Astrocyte (in vitro differentiated cells and primary cell): ENCODE measurements at regions not wholly inside any gene's neighbourhood (a gene's known extent, or its start where the extent isn't known, plus 50 kb on each side); places are given as distances from the start of the nearest gene placed in this dataset.

ENCODE experiments used
- DNase-seq: peaks from one replicate; pipeline ENCODE4 v3.0.0-alpha.2; 2010; ENCODE audit warnings: low read depth
- FAIRE-seq: peaks from 2 replicates; lab custom pipeline; 2011; peaks lifted over from hg19 to GRCh38; lab: Jason Lieb, UNC
- H2AFZ ChIP-seq: 2 replicates; pipeline ENCODE4 v1.6.0; 2012; ENCODE audit warnings: low read depth, low read length, inconsistent platforms
- H3K27ac ChIP-seq: 2 replicates; pipeline ENCODE4 v1.5.1; 2011; ENCODE audit warnings: low read depth, low read length, inconsistent platforms
- H3K27me3 ChIP-seq: 2 replicates; pipeline ENCODE4 v1.6.0; 2011; ENCODE audit warnings: low read length, inconsistent platforms; ENCODE audit not compliant: insufficient read depth
- H3K36me3 ChIP-seq: 2 replicates; pipeline ENCODE4 v1.5.1; 2011; ENCODE audit warnings: low read length, inconsistent platforms; ENCODE audit not compliant: insufficient read depth
- H3K4me1 ChIP-seq: 2 replicates; pipeline ENCODE4 v1.5.1; 2011; ENCODE audit warnings: low read length, inconsistent platforms; ENCODE audit not compliant: insufficient read depth
- H3K4me2 ChIP-seq: 2 replicates; pipeline ENCODE4 v1.6.0; 2012; ENCODE audit warnings: low read length, inconsistent platforms
- H3K4me3 ChIP-seq: 2 replicates; pipeline ENCODE4 v1.5.1; 2011; ENCODE audit warnings: low read depth, mild to moderate bottlenecking, low read length, inconsistent platforms; ENCODE audit not compliant: insufficient read depth
- H3K79me2 ChIP-seq: 2 replicates; pipeline ENCODE4 v1.6.0; 2012; ENCODE audit warnings: mild to moderate bottlenecking, low read length, inconsistent platforms; ENCODE audit not compliant: insufficient read depth
- H3K9ac ChIP-seq: 2 replicates; pipeline ENCODE4 v1.6.0; 2012; ENCODE audit warnings: mild to moderate bottlenecking, low read length, inconsistent platforms
- H3K9me3 ChIP-seq: 2 replicates; pipeline ENCODE4 v1.5.1; 2012; ENCODE audit warnings: low read depth, mild to moderate bottlenecking, low read length, inconsistent platforms; ENCODE audit not compliant: insufficient read depth
- H4K20me1 ChIP-seq: 2 replicates; pipeline ENCODE4 v1.6.0; 2012; ENCODE audit warnings: low read length, inconsistent platforms; ENCODE audit not compliant: insufficient read depth
- H3K27ac Mint-ChIP-seq: one replicate; pipeline ENCODE4 v1.8.0; 2021; ENCODE audit warnings: mild to moderate bottlenecking, mixed read lengths; ENCODE audit not compliant: unreplicated experiment
- H3K27me3 Mint-ChIP-seq: one replicate; pipeline ENCODE4 v1.8.0; 2021; ENCODE audit warnings: low read depth, mixed read lengths; ENCODE audit not compliant: unreplicated experiment
- H3K36me3 Mint-ChIP-seq: one replicate; pipeline ENCODE4 v1.8.0; 2021; ENCODE audit warnings: low read depth, mixed read lengths; ENCODE audit not compliant: unreplicated experiment
- H3K4me1 Mint-ChIP-seq: one replicate; pipeline ENCODE4 v1.8.0; 2021; ENCODE audit warnings: low read depth, mixed read lengths; ENCODE audit not compliant: unreplicated experiment
- H3K4me3 Mint-ChIP-seq: one replicate; pipeline ENCODE4 v1.8.0; 2021; ENCODE audit warnings: mild to moderate bottlenecking, moderate library complexity, mixed read lengths; ENCODE audit not compliant: unreplicated experiment
- H3K9me3 Mint-ChIP-seq: one replicate; pipeline ENCODE4 v1.8.0; 2021; ENCODE audit warnings: mild to moderate bottlenecking, mixed read lengths; ENCODE audit not compliant: unreplicated experiment
- CTCF ChIP-seq: IDR thresholded peaks from 2 replicates; pipeline ENCODE4 v1.5.1; 2011; ENCODE audit warnings: low read depth, mild to moderate bottlenecking, inconsistent platforms, low read length, moderate library complexity; ENCODE audit not compliant: insufficient read depth
- EZH2 ChIP-seq: IDR thresholded peaks from 2 replicates; pipeline ENCODE4 v1.6.1; 2012; ENCODE audit warnings: mild to moderate bottlenecking, low read length, inconsistent platforms; ENCODE audit not compliant: insufficient read depth

GRCh38 chr20:39103732-39104131 is 141.6 kb downstream of the DHX35 start:
- Histone ChIP-seq H3K27me3 (peaks cover 3% of the 10 kb centered on the region), H3K79me2 (no peaks in the 10 kb centered on the region), H3K4me2 (no peak overlapping the region), H3K4me1 (peaks cover 5% of the 10 kb centered on the region), H3K27ac (no peak overlapping the region), H2AFZ (no peak overlapping the region), H3K4me3 (no peak overlapping the region), H3K9ac (no peak overlapping the region), H3K36me3 (no peaks in the 10 kb centered on the region), H3K9me3 (no peaks in the 10 kb centered on the region), H4K20me1 (no peaks in the 10 kb centered on the region)
- TF ChIP-seq EZH2 (no peak), CTCF (no peak)
- Mint-ChIP-seq H3K9me3 (peaks cover 15% of the 10 kb centered on the region), H3K4me1 (no peaks in the 10 kb centered on the region), H3K27me3 (peaks cover 19% of the 10 kb centered on the region), H3K36me3 (no peaks in the 10 kb centered on the region), H3K27ac (no peak overlapping the region), H3K4me3 (no peak overlapping the region)
- FAIRE-seq (no peak), DNase-seq (peak; percentile 3)

DNA sequence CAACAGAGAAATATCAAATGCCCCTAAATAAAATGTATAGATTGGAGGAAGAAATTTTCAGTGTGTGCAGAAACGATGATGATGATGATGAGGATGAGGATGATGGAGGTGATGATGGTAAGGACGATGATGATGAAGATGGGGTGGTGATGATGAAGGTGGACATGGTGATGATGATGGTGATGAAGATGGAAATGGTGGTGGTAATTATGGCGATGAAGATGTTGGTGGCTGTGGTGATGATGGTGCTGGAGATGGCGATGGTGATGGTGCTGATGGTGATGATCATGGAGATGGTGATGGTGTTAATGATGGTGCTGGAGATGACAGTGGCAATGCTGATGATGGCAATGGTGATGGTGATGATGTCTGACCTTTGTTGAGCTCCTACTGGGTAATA is 141.2 kb downstream of the DHX35 start:
- Histone ChIP-seq H3K27ac (no peak overlapping the region), H3K4me2 (no peak overlapping the region), H3K9me3 (no peaks in the 10 kb centered on the region), H3K4me3 (no peak overlapping the region), H3K36me3 (no peaks in the 10 kb centered on the region), H3K9ac (no peak overlapping the region), H4K20me1 (no peaks in the 10 kb centered on the region), H3K27me3 (peaks cover 3% of the 10 kb centered on the region), H2AFZ (no peak overlapping the region), H3K79me2 (no peaks in the 10 kb centered on the region), H3K4me1 (peaks cover under 1% of the 10 kb centered on the region)
- DNase-seq (no peak), FAIRE-seq (peak; percentile 20)
- no peak for TF ChIP-seq CTCF
- H3K4me3 Mint-ChIP-seq: no peak overlapping the region
- peaks cover 15% of the 10 kb centered on the region for H3K9me3 Mint-ChIP-seq
- no peaks in the 10 kb centered on the region for H3K4me1 Mint-ChIP-seq
- H3K27me3 Mint-ChIP-seq: peaks cover 23% of the 10 kb centered on the region
- H3K27ac Mint-ChIP-seq: no peak overlapping the region
- no peaks in the 10 kb centered on the region for H3K36me3 Mint-ChIP-seq

GRCh38 chr20:39101895-39102294 is 139.8 kb downstream of the DHX35 start:
- Mint-ChIP-seq H3K4me1 (no peaks in the 10 kb centered on the region), H3K27ac (no peak overlapping the region), H3K27me3 (peaks cover 31% of the 10 kb centered on the region), H3K9me3 (peaks cover 12% of the 10 kb centered on the region), H3K36me3 (no peaks in the 10 kb centered on the region), H3K4me3 (no peak overlapping the region)
- Histone ChIP-seq H3K79me2 (no peaks in the 10 kb centered on the region), H3K36me3 (no peaks in the 10 kb centered on the region), H3K4me1 (no peaks in the 10 kb centered on the region), H3K9me3 (no peaks in the 10 kb centered on the region), H2AFZ (no peak overlapping the region), H3K27me3 (peaks cover 3% of the 10 kb centered on the region), H3K4me3 (no peak overlapping the region), H3K27ac (no peak overlapping the region), H3K9ac (no peak overlapping the region), H3K4me2 (no peak overlapping the region), H4K20me1 (no peaks in the 10 kb centered on the region)
- TF ChIP-seq EZH2 (no peak), CTCF (no peak)
- DNase-seq: no peak
- no peak for FAIRE-seq
